ENCODE measurements at regions not wholly inside any gene's neighbourhood (a gene's known extent, or its start where the extent isn't known, plus 50 kb on each side); places are given as distances from the start of the nearest gene placed in this dataset.

- H3K27ac ChIP-seq (ENCODE audit: low read depth in 1 of 2, low read length in 2 of 2), result no peak overlapping the region
- no peak for TF ChIP-seq CTCF (IDR thresholded peaks at IDR 0.05)
- no peaks in the 10 kb centered on the region for H3K9me3 ChIP-seq (ENCODE audit: control insufficient read depth in 1 of 2, insufficient read depth in 1 of 2, low read length in 2 of 2)
- no peaks in the 10 kb centered on the region for H3K4me1 ChIP-seq (ENCODE audit: insufficient read depth, low read length)
- H3K4me3 Mint-ChIP-seq, result no peak overlapping the region
- ChIA-PET CTCF (no interaction called here), POLR2A (no interaction called here)
- no peaks in the 10 kb centered on the region for H3K9me3 Mint-ChIP-seq
- H3K4me1 Mint-ChIP-seq (ENCODE audit: low read depth), result no peaks in the 10 kb centered on the region
- DNase-seq (no peak), ATAC-seq (ENCODE audit: poor library complexity) (no peak)
- H3K27me3 Mint-ChIP-seq, result peaks cover 12% of the 10 kb centered on the region
- intact Hi-C loops (cut with DNase I, micrococcal nuclease), result no loop called here
- H3K36me3 ChIP-seq (ENCODE audit: insufficient read depth, low read length), result no peaks in the 10 kb centered on the region
- no peak overlapping the region for H3K4me3 ChIP-seq (ENCODE audit: low read length)
- peaks cover 0 to 3% of the 10 kb centered on the region in 2 experiments for H3K27me3 ChIP-seq (ENCODE audit: control insufficient read depth in 1 of 2, insufficient read depth in 2 of 2, low read length in 2 of 2)
- no peaks in the 10 kb centered on the region for H3K36me3 Mint-ChIP-seq (ENCODE audit: low read depth)
- H3K27ac Mint-ChIP-seq, result no peak overlapping the region
These were observed 58.1 kb upstream of the ERG start for GRCh38 chr21:38556390-38556789.

GRCh38 chr21:38561205-38561604, 62.9 kb upstream of the ERG start:
- no peak for ATAC-seq (ENCODE audit: poor library complexity)
- intact Hi-C loops (cut with DNase I, micrococcal nuclease), result no loop called here
- Mint-ChIP-seq H3K27ac (no peak overlapping the region), H3K27me3 (peaks cover 5% of the 10 kb centered on the region), H3K36me3 (ENCODE audit: low read depth) (no peaks in the 10 kb centered on the region), H3K9me3 (no peaks in the 10 kb centered on the region), H3K4me1 (ENCODE audit: low read depth) (no peaks in the 10 kb centered on the region), H3K4me3 (no peak overlapping the region)
- Histone ChIP-seq H3K36me3 (ENCODE audit: insufficient read depth, low read length) (no peaks in the 10 kb centered on the region), H3K9me3 (ENCODE audit: control insufficient read depth in 1 of 2, insufficient read depth in 1 of 2, low read length in 2 of 2) (no peaks in the 10 kb centered on the region), H3K27me3 (ENCODE audit: control insufficient read depth in 1 of 2, insufficient read depth in 2 of 2, low read length in 2 of 2) (peaks cover 0 to 3% of the 10 kb centered on the region in 2 experiments), H3K4me3 (ENCODE audit: low read length) (no peak overlapping the region), H3K4me1 (ENCODE audit: insufficient read depth, low read length) (no peaks in the 10 kb centered on the region), H3K27ac (ENCODE audit: low read depth in 1 of 2, low read length in 2 of 2) (no peak overlapping the region)
- ChIA-PET CTCF (no interaction called here), POLR2A (no interaction called here)
- no peak for TF ChIP-seq CTCF (IDR thresholded peaks at IDR 0.05)
- DNase-seq, result no peak

- intact Hi-C loops (cut with DNase I, micrococcal nuclease), result no loop called here
- CTCF ChIA-PET, result no interaction called here
These were observed 63.6 kb upstream of the ERG start for GRCh38 chr21:38561613-38562581.

More at GRCh38 chr21:38561613-38562581, 63.6 kb upstream of the ERG start:
- Mint-ChIP-seq H3K27me3 (peaks cover 5% of the 10 kb centered on the region), H3K4me1 (ENCODE audit: low read depth) (no peaks in the 10 kb centered on the region), H3K4me3 (no peak overlapping the region), H3K9me3 (no peaks in the 10 kb centered on the region), H3K27ac (no peak overlapping the region), H3K36me3 (ENCODE audit: low read depth) (no peaks in the 10 kb centered on the region)
- POLR2A ChIA-PET, result no interaction called here
- TF ChIP-seq CTCF (IDR thresholded peaks at IDR 0.05), result no peak
- ATAC-seq (ENCODE audit: poor library complexity), result no peak
- DNase-seq, result no peak
- H3K9me3 ChIP-seq (ENCODE audit: control insufficient read depth in 1 of 2, insufficient read depth in 1 of 2, low read length in 2 of 2), result no peaks in the 10 kb centered on the region
- no peak overlapping the region for H3K4me3 ChIP-seq (ENCODE audit: low read length)
- no peak overlapping the region for H3K27ac ChIP-seq (ENCODE audit: low read depth in 1 of 2, low read length in 2 of 2)
- no peaks in the 10 kb centered on the region for H3K36me3 ChIP-seq (ENCODE audit: insufficient read depth, low read length)
- H3K27me3 ChIP-seq (ENCODE audit: control insufficient read depth in 1 of 2, insufficient read depth in 2 of 2, low read length in 2 of 2), result no peaks in the 10 kb centered on the region
- H3K4me1 ChIP-seq (ENCODE audit: insufficient read depth, low read length), result no peaks in the 10 kb centered on the region

Data from CD4-positive, alpha-beta T cell (primary cell).